PC-9 (cell line): ENCODE measurements at regions not wholly inside any gene's neighbourhood (a gene's known extent, or its start where the extent isn't known, plus 50 kb on each side); places are given as distances from the start of the nearest gene placed in this dataset.

Source experiments
- BruUV-seq: library from RNA; stranded (reverse); fragments of 400-500 nt; replicated peaks from 2 replicates; lab custom pipeline; 2021; lab: Mats Ljungman, UMichigan
- CTCF ChIA-PET: fragments of 300-600 bp; sonication (Branson Sonifier 250); formaldehyde crosslinking; loops from one replicate; lab custom pipeline; 2022; ENCODE audit warnings: antibody characterized with exemption; lab: Charles Lee
- POLR2A ChIA-PET: fragments of 300-600 bp; sonication (Branson Sonifier 250); formaldehyde crosslinking; loops from one replicate; lab custom pipeline; 2022; ENCODE audit warnings: antibody characterized with exemption; ENCODE audit not compliant: unreplicated experiment; lab: Charles Lee
- DNase-seq, 2 experiments: peaks; one replicate each; pipeline versions ENCODE4 v3.0.0 to v3.0.0-alpha.2; 2015 to 2022; ENCODE audit warnings: mixed read lengths in 1 of 2
- H2AFZ ChIP-seq: fragments of 200-600 bp; sonication (generic); 2 replicates; pipeline ENCODE4 v1.8.1; 2017; ENCODE audit warnings: antibody characterized with exemption
- H3F3A ChIP-seq: fragments of 200-600 bp; sonication (generic); 2 replicates; pipeline ENCODE4 v1.8.1; 2017; ENCODE audit warnings: antibody characterized with exemption, mild to moderate bottlenecking, low read depth; ENCODE audit not compliant: insufficient read depth
- H3K27ac ChIP-seq: fragments of 200-600 bp; sonication (generic); 2 replicates; pipeline ENCODE4 v1.6.1; 2016; ENCODE audit warnings: mixed run types
- H3K27me3 ChIP-seq: fragments of 200-600 bp; sonication (generic); 2 replicates; pipeline ENCODE4 v1.6.1; 2016; ENCODE audit warnings: low read depth, mixed run types; ENCODE audit not compliant: insufficient read depth
- H3K36me3 ChIP-seq: fragments of 200-600 bp; sonication (generic); 2 replicates; pipeline ENCODE4 v1.6.1; 2016; ENCODE audit warnings: low read depth, mixed run types
- H3K4me1 ChIP-seq: fragments of 200-600 bp; sonication (generic); replicated peaks from 2 replicates; pipeline ENCODE4 v1.6.1; 2016; ENCODE audit warnings: mixed run types; ENCODE audit not compliant: insufficient read depth
- H3K4me2 ChIP-seq: fragments of 200-600 bp; sonication (generic); 2 replicates; pipeline ENCODE4 v1.6.1; 2017; ENCODE audit warnings: mixed run types
- H3K4me3 ChIP-seq: fragments of 200-600 bp; sonication (generic); 2 replicates; pipeline ENCODE4 v1.6.1; 2016; ENCODE audit warnings: mixed run types
- H3K79me2 ChIP-seq: fragments of 200-600 bp; sonication (generic); 2 replicates; pipeline ENCODE4 v1.6.1; 2017; ENCODE audit warnings: low read depth, mixed run types
- H3K9me2 ChIP-seq: fragments of 200-600 bp; sonication (generic); 2 replicates; pipeline ENCODE4 v1.8.1; 2017; ENCODE audit warnings: mild to moderate bottlenecking; ENCODE audit not compliant: insufficient read depth
- H3K9me3 ChIP-seq: fragments of 200-600 bp; sonication (generic); 2 replicates; pipeline ENCODE4 v1.8.1; 2016; ENCODE audit warnings: low read depth; ENCODE audit not compliant: insufficient read depth
- H4K20me1 ChIP-seq: fragments of 200-600 bp; sonication (generic); 2 replicates; pipeline ENCODE4 v1.8.1; 2017; ENCODE audit not compliant: insufficient read depth
- EZH2 ChIP-seq: fragments of 200-600 bp; sonication (generic); IDR thresholded peaks from 2 replicates; pipeline ENCODE4 v1.8.0; 2017; ENCODE audit warnings: antibody characterized with exemption, low read depth
- intact Hi-C: fragments of 100-400 bp; cut with micrococcal nuclease; formaldehyde crosslinking; loops from one replicate; pipeline ENCODE4 v1.10.0; 2022; ENCODE audit not compliant: unreplicated experiment
- TF ChIP-seq, protein P1 (sequence below): fragments of 200-600 bp; sonication (generic); conservative IDR thresholded peaks from 2 replicates; pipeline ENCODE4 v1.6.1; 2017; ENCODE audit warnings: mixed run types, antibody characterized with exemption, mild to moderate bottlenecking, moderate library complexity

DNA sequence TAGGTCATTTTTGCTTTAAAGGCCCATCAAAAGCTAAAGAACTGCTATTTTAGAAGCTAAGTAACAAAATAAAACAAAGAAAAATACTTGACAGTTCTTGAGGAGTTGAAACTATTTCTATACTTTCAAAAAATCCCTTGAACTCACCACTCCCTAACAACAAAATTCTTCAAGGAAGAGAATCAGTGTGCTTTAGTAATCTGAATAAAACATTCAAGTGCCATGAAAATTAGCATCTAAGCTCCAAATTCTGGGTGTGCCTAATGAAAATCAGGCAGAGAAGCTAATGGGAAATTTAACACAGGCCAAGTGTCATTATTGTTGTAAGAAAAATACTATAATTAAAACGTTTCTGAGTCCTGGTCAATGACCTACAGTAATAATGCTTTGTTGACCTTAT lies 456.3 kb downstream of the ZEB2 start:
- Histone ChIP-seq H3K27me3 (no peaks in the 10 kb centered on the region), H3K9me2 (no peaks in the 10 kb centered on the region), H3K36me3 (no peaks in the 10 kb centered on the region), H4K20me1 (no peaks in the 10 kb centered on the region), H2AFZ (no peak overlapping the region), H3K9me3 (no peaks in the 10 kb centered on the region), H3K4me2 (no peak overlapping the region), H3K4me3 (no peak overlapping the region), H3K4me1 (no peaks in the 10 kb centered on the region), H3K27ac (no peak overlapping the region), H3K79me2 (no peaks in the 10 kb centered on the region), H3F3A (no peaks in the 10 kb centered on the region)
- TF ChIP-seq, protein P1, sequence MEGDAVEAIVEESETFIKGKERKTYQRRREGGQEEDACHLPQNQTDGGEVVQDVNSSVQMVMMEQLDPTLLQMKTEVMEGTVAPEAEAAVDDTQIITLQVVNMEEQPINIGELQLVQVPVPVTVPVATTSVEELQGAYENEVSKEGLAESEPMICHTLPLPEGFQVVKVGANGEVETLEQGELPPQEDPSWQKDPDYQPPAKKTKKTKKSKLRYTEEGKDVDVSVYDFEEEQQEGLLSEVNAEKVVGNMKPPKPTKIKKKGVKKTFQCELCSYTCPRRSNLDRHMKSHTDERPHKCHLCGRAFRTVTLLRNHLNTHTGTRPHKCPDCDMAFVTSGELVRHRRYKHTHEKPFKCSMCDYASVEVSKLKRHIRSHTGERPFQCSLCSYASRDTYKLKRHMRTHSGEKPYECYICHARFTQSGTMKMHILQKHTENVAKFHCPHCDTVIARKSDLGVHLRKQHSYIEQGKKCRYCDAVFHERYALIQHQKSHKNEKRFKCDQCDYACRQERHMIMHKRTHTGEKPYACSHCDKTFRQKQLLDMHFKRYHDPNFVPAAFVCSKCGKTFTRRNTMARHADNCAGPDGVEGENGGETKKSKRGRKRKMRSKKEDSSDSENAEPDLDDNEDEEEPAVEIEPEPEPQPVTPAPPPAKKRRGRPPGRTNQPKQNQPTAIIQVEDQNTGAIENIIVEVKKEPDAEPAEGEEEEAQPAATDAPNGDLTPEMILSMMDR: no peak
- no peak for TF ChIP-seq EZH2
- no TSS peak for BruUV-seq
- ChIA-PET CTCF (no interaction called here), POLR2A (no interaction called here)
- DNase-seq: no peak
- intact Hi-C loops: no loop called here

DNA sequence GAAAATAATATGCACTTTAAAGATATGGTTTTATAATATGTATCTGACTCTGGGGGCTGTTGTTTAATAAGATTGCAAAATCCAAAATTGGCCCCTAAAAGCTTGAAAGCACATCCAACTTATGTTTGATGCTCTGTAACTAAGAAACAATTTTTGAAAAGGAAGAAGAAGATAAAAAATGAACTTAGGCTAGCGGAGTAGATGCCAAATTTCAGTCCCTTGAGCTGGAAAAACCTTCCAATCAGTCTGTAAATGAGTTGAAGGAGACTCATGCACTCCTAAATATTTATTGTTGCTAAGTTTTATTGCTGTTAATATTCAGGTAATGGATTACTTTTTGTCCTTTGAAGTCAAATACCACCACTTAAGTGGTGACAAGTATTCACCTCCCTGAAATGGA lies 465.0 kb downstream of the ZEB2 start:
- DNase-seq: no peak
- Histone ChIP-seq H3K36me3 (no peaks in the 10 kb centered on the region), H4K20me1 (no peaks in the 10 kb centered on the region), H3K9me2 (no peaks in the 10 kb centered on the region), H2AFZ (no peak overlapping the region), H3K4me2 (no peak overlapping the region), H3F3A (no peaks in the 10 kb centered on the region), H3K4me1 (no peaks in the 10 kb centered on the region), H3K27ac (no peak overlapping the region), H3K27me3 (no peaks in the 10 kb centered on the region), H3K79me2 (no peaks in the 10 kb centered on the region), H3K4me3 (no peak overlapping the region), H3K9me3 (no peaks in the 10 kb centered on the region)
- TF ChIP-seq, protein P1: no peak
- TF ChIP-seq EZH2: no peak
- POLR2A ChIA-PET: no interaction called here
- CTCF ChIA-PET: no interaction called here
- intact Hi-C loops: no loop called here
- BruUV-seq: no TSS peak

DNA sequence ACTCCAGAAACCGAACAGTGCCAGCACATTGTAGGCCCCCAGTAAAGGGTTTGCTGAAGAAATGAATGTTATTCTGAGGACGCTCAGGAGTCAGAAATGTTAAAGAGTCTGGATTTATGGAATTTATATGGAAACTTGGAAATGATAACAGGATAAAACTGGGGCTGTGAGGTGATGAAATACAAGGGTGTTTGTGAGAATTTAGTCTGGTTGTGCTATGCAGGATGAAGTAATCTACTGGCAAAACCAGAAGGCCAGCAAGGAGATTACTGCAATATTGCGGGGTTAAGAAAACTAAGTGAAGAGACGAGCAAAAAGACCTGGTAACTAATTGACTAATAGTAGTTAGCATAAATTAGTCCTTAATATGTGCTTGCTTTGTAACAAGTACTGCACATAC lies 467.8 kb downstream of the ZEB2 start:
- Histone ChIP-seq H3K4me1 (no peaks in the 10 kb centered on the region), H3K79me2 (no peaks in the 10 kb centered on the region), H3K27ac (no peak overlapping the region), H4K20me1 (no peaks in the 10 kb centered on the region), H2AFZ (no peak overlapping the region), H3K9me2 (no peaks in the 10 kb centered on the region), H3K4me3 (no peak overlapping the region), H3K27me3 (no peaks in the 10 kb centered on the region), H3K4me2 (no peak overlapping the region), H3F3A (no peaks in the 10 kb centered on the region), H3K36me3 (no peaks in the 10 kb centered on the region), H3K9me3 (no peaks in the 10 kb centered on the region)
- no TSS peak for BruUV-seq
- no peak for TF ChIP-seq EZH2
- TF ChIP-seq, protein P1: no peak
- CTCF ChIA-PET: no interaction called here
- DNase-seq: no peak
- POLR2A ChIA-PET: no interaction called here
- intact Hi-C loops: no loop called here
